Lower leg skin (tissue), 4 donors: ENCODE measurements at regions not wholly inside any gene's neighbourhood (a gene's known extent, or its start where the extent isn't known, plus 50 kb on each side); places are given as distances from the start of the nearest gene placed in this dataset.
"Not testable (repeated sequence)": the region's sequence is repeated elsewhere in the genome, so short reads cannot be mapped to it uniquely, and the experiment has no call there.

Experiments
- DNase-seq, 2 donors: peaks; one replicate each; pipeline ENCODE4 v3.0.0-alpha.2; 2019; ENCODE audit warnings: low spot score in 2 of 2
- H3K4me3 ChIP-seq: fragments of 200-600 bp; sonication (generic); 2 replicates; pipeline ENCODE4 v1.5.1; 2017; ENCODE audit warnings: mild to moderate bottlenecking, low read depth; ENCODE audit not compliant: poor library complexity, severe bottlenecking
- CTCF ChIP-seq, 3 donors: fragments of 450-650 bp; IDR thresholded peaks; one replicate each; pipeline ENCODE4 v1.5.1; 2016; ENCODE audit warnings: antibody characterized with exemption in 3 of 3, mild to moderate bottlenecking in 3 of 3, moderate library complexity in 2 of 3
- POLR2A ChIP-seq, 2 donors: fragments of 450-650 bp; IDR thresholded peaks; one replicate each; pipeline ENCODE4 v1.6.1; 2016 to 2017; ENCODE audit warnings: antibody characterized with exemption in 2 of 2, mild to moderate bottlenecking in 1 of 2, moderate library complexity in 1 of 2
- WGBS, 2 donors: methylation state at CpG; one replicate each; pipeline ENCODE4 v1.1.5; 2018; 5-methylcytosine and 5-hydroxymethylcytosine counted together
- intact Hi-C: fragments of 100-400 bp; cut with DNase I; formaldehyde crosslinking; loops from one replicate; pipeline ENCODE4 v1.15.0; 2023; ENCODE audit warnings: low total_unique reads

GRCh38 chr3:159672728-159673688, 315.6 kb upstream of the IL12A start:
- H3K4me3 ChIP-seq, result no peak overlapping the region
- WGBS, 2 donors, result 91% methylated on average over 5 of the region's 5 CpGs
- TF ChIP-seq CTCF (IDR thresholded peaks at IDR 0.05), result no peak
- no peak for TF ChIP-seq POLR2A (IDR thresholded peaks at IDR 0.05)
- no peak for DNase-seq
- intact Hi-C loops, result no loop called here

- TF ChIP-seq POLR2A (IDR thresholded peaks at IDR 0.05), result no peak
- no peak for TF ChIP-seq CTCF (IDR thresholded peaks at IDR 0.05)
- H3K4me3 ChIP-seq, result no peak overlapping the region
- WGBS, 2 donors, result 79 to 83% methylated on average over 2 of the region's 2 CpGs
- intact Hi-C loops, result no loop called here
- no peak for DNase-seq
Observed at GRCh38 chr3:159674583-159674982, 314.1 kb upstream of the IL12A start.

GRCh38 chr3:159675285-159675684, 313.4 kb upstream of the IL12A start:
- H3K4me3 ChIP-seq, result no peak overlapping the region
- 85 to 91% methylated on average over 4 of the region's 4 CpGs for WGBS, 2 donors
- intact Hi-C loops, result no loop called here
- no peak for DNase-seq
- TF ChIP-seq CTCF (IDR thresholded peaks at IDR 0.05) (no peak), POLR2A (IDR thresholded peaks at IDR 0.05) (no peak)

GRCh38 chr3:159679900-159680299, 308.7 kb upstream of the IL12A start:
- WGBS, 2 donors, result 83 to 84% methylated on average over 11 of the region's 11 CpGs
- no peak for TF ChIP-seq POLR2A (IDR thresholded peaks at IDR 0.05)
- no peak for TF ChIP-seq CTCF (IDR thresholded peaks at IDR 0.05)
- intact Hi-C loops, result no loop called here

GRCh38 chr3:159681717-159682116, 306.9 kb upstream of the IL12A start:
- intact Hi-C loops, H3K4me3 ChIP-seq, DNase-seq: not testable (repeated sequence)
- 81 to 88% methylated on average over 5 of the region's 5 CpGs for WGBS, 2 donors

More at GRCh38 chr3:159679900-159680299, 308.7 kb upstream of the IL12A start:
- DNase-seq, result no peak
- no peak overlapping the region for H3K4me3 ChIP-seq

- H3K4me3 ChIP-seq, result no peak overlapping the region
- no peak for DNase-seq
- intact Hi-C loops, result no loop called here
- no peak for TF ChIP-seq POLR2A (IDR thresholded peaks at IDR 0.05)
- no peak for TF ChIP-seq CTCF (IDR thresholded peaks at IDR 0.05)
Observed at GRCh38 chr3:159685801-159686200, 302.8 kb upstream of the IL12A start.
